Right hindlimb (tissue), 1 donor: ENCODE measurements at regions not wholly inside any gene's neighbourhood (a gene's known extent, or its start where the extent isn't known, plus 50 kb on each side); places are given as distances from the start of the nearest gene placed in this dataset.
"Not testable (repeated sequence)": the region's sequence is repeated elsewhere in the genome, so short reads cannot be mapped to it uniquely, and the experiment has no call there.

Experiments used
- DNase-seq: peaks from one replicate; pipeline ENCODE4 v3.0.0-alpha.2; 2018

- not testable (repeated sequence) for DNase-seq
Measured at GRCh38 chr16:88148682-88149081, 197.4 kb downstream of the BANP start.

- not testable (repeated sequence) for DNase-seq
Measured at GRCh38 chr16:88149158-88149603, 197.9 kb downstream of the BANP start.

- DNase-seq: not testable (repeated sequence)
Measured at GRCh38 chr16:88149663-88150062, 198.4 kb downstream of the BANP start.

- not testable (repeated sequence) for DNase-seq
Measured at GRCh38 chr16:88150456-88151128, 199.4 kb downstream of the BANP start.

- DNase-seq: not testable (repeated sequence)
Measured at GRCh38 chr16:88151129-88151499, 199.9 kb downstream of the BANP start.

- DNase-seq: peak; percentile 91
Measured at GRCh38 chr16:88151859-88152843, 200.9 kb downstream of the BANP start.

GRCh38 chr16:88152879-88153278, 201.6 kb downstream of the BANP start:
- DNase-seq: peak; percentile 72

GRCh38 chr16:88153516-88153915, 202.3 kb downstream of the BANP start:
- not testable (repeated sequence) for DNase-seq

GRCh38 chr16:88154886-88155285, 203.7 kb downstream of the BANP start:
- DNase-seq: not testable (repeated sequence)

- not testable (repeated sequence) for DNase-seq
Measured at GRCh38 chr16:88155681-88156080, 204.4 kb downstream of the BANP start.

GRCh38 chr16:88156640-88157283, 205.5 kb downstream of the BANP start:
- DNase-seq: peak; percentile 61

GRCh38 chr16:88157686-88158085, 206.5 kb downstream of the BANP start:
- not testable (repeated sequence) for DNase-seq

- not testable (repeated sequence) for DNase-seq
Measured at GRCh38 chr16:88158256-88159045, 207.2 kb downstream of the BANP start.

- not testable (repeated sequence) for DNase-seq
Measured at GRCh38 chr16:88159046-88159896, 208.0 kb downstream of the BANP start.

- not testable (repeated sequence) for DNase-seq
Measured at GRCh38 chr16:88159897-88160335, 208.7 kb downstream of the BANP start.

GRCh38 chr16:88161191-88161590, 210.0 kb downstream of the BANP start:
- DNase-seq: not testable (repeated sequence)

GRCh38 chr16:88161623-88162275, 210.5 kb downstream of the BANP start:
- not testable (repeated sequence) for DNase-seq

GRCh38 chr16:88162778-88163177, 211.5 kb downstream of the BANP start:
- not testable (repeated sequence) for DNase-seq

- DNase-seq: not testable (repeated sequence)
Measured at GRCh38 chr16:88164196-88165039, 213.2 kb downstream of the BANP start.
